SK-N-SH (cell line): ENCODE measurements at regions not wholly inside any gene's neighbourhood (a gene's known extent, or its start where the extent isn't known, plus 50 kb on each side); places are given as distances from the start of the nearest gene placed in this dataset.

Experiments
- CTCF ChIA-PET: fragments of 300-600, 350-600 bp; formaldehyde crosslinking; extraction: SDS; loops from one replicate; lab custom pipeline; 2021; lab: Yijun Ruan, JAX
- POLR2A ChIA-PET: fragments of 350-600 bp; sonication (Branson Sonifier 250); formaldehyde crosslinking; extraction: SDS; loops from one replicate; lab custom pipeline; 2020; ENCODE audit warnings: antibody characterized with exemption, inconsistent platforms; lab: Yijun Ruan, JAX
- DNase-seq: peaks from one replicate; pipeline ENCODE4 v3.0.0; 2012
- H2AFZ ChIP-seq: fragments of 200-600 bp; sonication (generic); 2 replicates; pipeline ENCODE4 v1.8.1; 2016; ENCODE audit warnings: antibody characterized with exemption, mild to moderate bottlenecking, low read depth
- H3F3A ChIP-seq: fragments of 200-600 bp; sonication (generic); replicated peaks from 2 replicates; pipeline ENCODE3; 2016; ENCODE audit warnings: antibody characterized with exemption, mild to moderate bottlenecking; ENCODE audit not compliant: insufficient read depth
- H3K27ac ChIP-seq, 2 experiments: fragments of 200-500 bp in 1 of 2; fragments of 200-600 bp in 1 of 2; sonication (Bioruptor generic) in 1 of 2; sonication (generic), shearing (Covaris generic) in 1 of 2; 2 replicates each; pipeline versions ENCODE4 v1.5.1 to v1.6.1; 2014 to 2016; ENCODE audit warnings: low read depth in 2 of 2, inconsistent platforms in 1 of 2, low read length in 1 of 2, mild to moderate bottlenecking in 1 of 2, mixed read lengths in 1 of 2
- H3K27me3 ChIP-seq: fragments of 200-600 bp; sonication (generic), shearing (Covaris generic); 2 replicates; pipeline ENCODE4 v1.6.1; 2016; ENCODE audit warnings: mixed run types; ENCODE audit not compliant: insufficient read depth
- H3K36me3 ChIP-seq, 2 experiments: fragments of 200-500 bp in 1 of 2; fragments of 200-600 bp in 1 of 2; sonication (Bioruptor generic) in 1 of 2; sonication (generic) in 1 of 2; replicated peaks in 1 of 2; 2 replicates each; pipeline versions ENCODE3 to v1.5.1; 2014 to 2016; ENCODE audit warnings: low read length in 1 of 2, mild to moderate bottlenecking in 1 of 2; ENCODE audit not compliant: insufficient read depth in 2 of 2, control insufficient read depth in 1 of 2
- H3K4me1 ChIP-seq, 2 experiments: fragments of 200-500 bp in 1 of 2; fragments of 200-600 bp in 1 of 2; sonication (Bioruptor generic) in 1 of 2; sonication (generic), shearing (Covaris generic) in 1 of 2; 2 replicates each; pipeline versions ENCODE4 v1.5.1 to v1.6.1; 2014 to 2016; ENCODE audit warnings: low read depth in 1 of 2, low read length in 1 of 2, mixed run types in 1 of 2; ENCODE audit not compliant: insufficient read depth in 2 of 2, control insufficient read depth in 1 of 2
- H3K4me2 ChIP-seq: fragments of 200-600 bp; sonication (generic), shearing (Covaris generic); 2 replicates; pipeline ENCODE4 v1.6.1; 2017; ENCODE audit warnings: mixed run types
- H3K4me3 ChIP-seq, 2 experiments: fragments of 200-500 bp in 1 of 2; fragments of 200-600 bp in 1 of 2; sonication (Bioruptor generic) in 1 of 2; sonication (generic), shearing (Covaris generic) in 1 of 2; 2 replicates each; pipeline versions ENCODE4 v1.5.1 to v1.8.1; 2014 to 2016; ENCODE audit warnings: low read depth in 2 of 2, inconsistent platforms in 1 of 2, low read length in 1 of 2, mild to moderate bottlenecking in 1 of 2, mixed read lengths in 1 of 2, moderate library complexity in 1 of 2
- H3K79me2 ChIP-seq: fragments of 200-600 bp; sonication (generic); 2 replicates; pipeline ENCODE4 v1.8.1; 2017; ENCODE audit warnings: mild to moderate bottlenecking; ENCODE audit not compliant: insufficient read depth
- H3K9ac ChIP-seq: fragments of 200-600 bp; sonication (generic); 2 replicates; pipeline ENCODE4 v1.6.1; 2017; ENCODE audit warnings: mixed run types
- H3K9me2 ChIP-seq: fragments of 200-600 bp; sonication (generic); 2 replicates; pipeline ENCODE4 v1.6.1; 2017; ENCODE audit warnings: mixed run types
- H3K9me3 ChIP-seq: fragments of 200-600 bp; sonication (generic); 2 replicates; pipeline ENCODE4 v1.6.1; 2017; ENCODE audit warnings: mixed run types, mild to moderate bottlenecking, moderate library complexity
- H4K20me1 ChIP-seq: fragments of 200-600 bp; sonication (generic); 2 replicates; pipeline ENCODE4 v1.6.1; 2017; ENCODE audit warnings: mild to moderate bottlenecking, mixed run types; ENCODE audit not compliant: insufficient read depth
- CHD2 ChIP-seq: fragments of 150-350 bp; IDR thresholded peaks from 2 replicates; pipeline ENCODE4 v1.6.1; 2018; ENCODE audit warnings: low read length; ENCODE audit not compliant: partially characterized antibody
- CTCF ChIP-seq: fragments of 200-600 bp; sonication (generic); IDR thresholded peaks from 2 replicates; pipeline ENCODE4 v1.6.1; 2017; ENCODE audit warnings: antibody characterized with exemption, mild to moderate bottlenecking, moderate library complexity
- EP300 ChIP-seq, 2 experiments: IDR thresholded peaks; 2 replicates each; pipeline versions ENCODE4 v1.4.0 to v1.6.1; 2012; ENCODE audit warnings: borderline replicate concordance in 1 of 2, low read depth in 1 of 2, low read length in 1 of 2
- FOXJ3 ChIP-seq: sonication (generic); formaldehyde crosslinking; IDR thresholded peaks from 2 replicates; pipeline ENCODE4 v1.5.1; 2020; ENCODE audit warnings: mild to moderate bottlenecking, missing genetic modification reagents
- FOXM1 ChIP-seq: IDR thresholded peaks from 2 replicates; pipeline ENCODE4 v1.4.0; 2012; ENCODE audit warnings: low read depth, mild to moderate bottlenecking
- GABPA ChIP-seq: IDR thresholded peaks from 2 replicates; pipeline ENCODE4 v1.4.0; 2012; ENCODE audit warnings: low read depth, mild to moderate bottlenecking
- GATA2 ChIP-seq: sonication (generic); formaldehyde crosslinking; IDR thresholded peaks from 2 replicates; pipeline ENCODE4 v1.5.0; 2020; ENCODE audit warnings: mild to moderate bottlenecking, missing genetic modification reagents
- MXI1 ChIP-seq: IDR thresholded peaks from 2 replicates; pipeline ENCODE4 v1.6.1; 2012; ENCODE audit warnings: mild to moderate bottlenecking, low read depth, low read length, improper control_type of control experiment
- NFIC ChIP-seq: IDR thresholded peaks from 2 replicates; pipeline ENCODE4 v1.4.0; 2012; ENCODE audit warnings: borderline replicate concordance
- POLR2AphosphoS5 ChIP-seq: IDR thresholded peaks from 2 replicates; pipeline ENCODE4 v1.6.1; 2012; ENCODE audit warnings: low read depth, low read length
- RFX5 ChIP-seq: IDR thresholded peaks from 2 replicates; pipeline ENCODE4 v1.6.1; 2012; ENCODE audit warnings: mild to moderate bottlenecking, improper control_type of control experiment, low read length
- USF2 ChIP-seq: fragments of 150-350 bp; IDR thresholded peaks from 2 replicates; pipeline ENCODE4 v1.6.1; 2017; ENCODE audit warnings: antibody characterized with exemption, low read length, low read depth, borderline replicate concordance
- YY1 ChIP-seq: IDR thresholded peaks from 2 replicates; pipeline ENCODE4 v1.4.0; 2012; ENCODE audit warnings: low read depth, mild to moderate bottlenecking
- whole genome bisulfite sequencing: methylation state at CpG from one replicate; pipeline ENCODE4 v1.1.6; 2017; ENCODE audit warnings: low lambda C conversion rate; 5-methylcytosine and 5-hydroxymethylcytosine counted together

GRCh38 chr9:88219601-88220000 is 81.3 kb upstream of the SPATA31C2 start:
- no peaks in the 10 kb centered on the region for H4K20me1 ChIP-seq
- H3K9me3 ChIP-seq, result no peaks in the 10 kb centered on the region
- H3K9ac ChIP-seq, result no peak overlapping the region
- no peak overlapping the region for H3K4me3 ChIP-seq
- no peak overlapping the region for H3K27ac ChIP-seq
- no peaks in the 10 kb centered on the region for H3K27me3 ChIP-seq
- no peak overlapping the region for H3K4me2 ChIP-seq
- no peaks in the 10 kb centered on the region for H3K9me2 ChIP-seq
- whole genome bisulfite sequencing, result 68% methylated on average over 4 of the region's 4 CpGs
- ChIA-PET POLR2A (no interaction called here), CTCF (no interaction called here)
- no peak for DNase-seq
- no peaks in the 10 kb centered on the region for H3K36me3 ChIP-seq
- no peak overlapping the region for H2AFZ ChIP-seq
- no peaks in the 10 kb centered on the region for H3K4me1 ChIP-seq
- H3K79me2 ChIP-seq, result no peaks in the 10 kb centered on the region
- no peaks in the 10 kb centered on the region for H3F3A ChIP-seq
- TF ChIP-seq MXI1, result no peak
- TF ChIP-seq NFIC, result no peak
- no peak for TF ChIP-seq GATA2 (CRISPR knock-in tag)
- no peak for TF ChIP-seq EP300 (IDR thresholded peaks at IDR 0.05; ENCODE audit: borderline replicate concordance in 1 of 2, low read depth in 1 of 2, low read length in 1 of 2)

GRCh38 chr9:88218726-88219125 is 80.5 kb upstream of the SPATA31C2 start:
- no peaks in the 10 kb centered on the region for H3K4me1 ChIP-seq
- no peak for TF ChIP-seq POLR2AphosphoS5
- no peak for TF ChIP-seq GABPA
- TF ChIP-seq MXI1, result no peak
- TF ChIP-seq, all 33 proteins: peak for 0
- ChIA-PET POLR2A (no interaction called here), CTCF (no interaction called here)
- Histone ChIP-seq H3K27me3 (no peaks in the 10 kb centered on the region), H3K9ac (no peak overlapping the region), H3K79me2 (no peaks in the 10 kb centered on the region), H3K9me2 (no peaks in the 10 kb centered on the region), H3F3A (no peaks in the 10 kb centered on the region), H3K4me3 (no peak overlapping the region), H3K27ac (no peak overlapping the region), H2AFZ (no peak overlapping the region), H3K36me3 (no peaks in the 10 kb centered on the region), H3K4me2 (no peak overlapping the region), H3K9me3 (no peaks in the 10 kb centered on the region), H4K20me1 (no peaks in the 10 kb centered on the region)
- DNase-seq, result no peak
- WGBS, result 73% methylated on average over 3 of the region's 3 CpGs

GRCh38 chr9:88216126-88216995 is 78.1 kb upstream of the SPATA31C2 start:
- H4K20me1 ChIP-seq, result no peaks in the 10 kb centered on the region
- no peak for TF ChIP-seq NFIC
- TF ChIP-seq USF2, result no peak
- TF ChIP-seq FOXJ3 (CRISPR knock-in tag), result no peak
- TF ChIP-seq CHD2, result no peak
- no peak for TF ChIP-seq YY1
- no peak for TF ChIP-seq FOXM1
- TF ChIP-seq RFX5, result no peak
- TF ChIP-seq GATA2 (CRISPR knock-in tag), result no peak
- no peak for TF ChIP-seq CTCF

More at GRCh38 chr9:88216126-88216995, 78.1 kb upstream of the SPATA31C2 start:
- WGBS, result 76% methylated on average over 26 of the region's 29 CpGs
- no peak overlapping the region for H3K4me3 ChIP-seq
- H3K9me2 ChIP-seq, result no peaks in the 10 kb centered on the region
- H3K79me2 ChIP-seq, result no peaks in the 10 kb centered on the region
- H3K4me2 ChIP-seq, result no peak overlapping the region
- H3K9ac ChIP-seq, result no peak overlapping the region
- H2AFZ ChIP-seq, result no peak overlapping the region
- H3F3A ChIP-seq, result no peaks in the 10 kb centered on the region
- DNase-seq, result no peak
- no peak overlapping the region for H3K27ac ChIP-seq
- no peaks in the 10 kb centered on the region for H3K36me3 ChIP-seq
- ChIA-PET POLR2A (no interaction called here), CTCF (no interaction called here)
- H3K9me3 ChIP-seq, result no peaks in the 10 kb centered on the region
- no peaks in the 10 kb centered on the region for H3K4me1 ChIP-seq
- H3K27me3 ChIP-seq, result no peaks in the 10 kb centered on the region
